Activated CD4-positive, alpha-beta T cell treated with anti-CD3 and anti-CD28 coated beads for 36 hours (primary cell): ENCODE measurements at regions not wholly inside any gene's neighbourhood (a gene's known extent, or its start where the extent isn't known, plus 50 kb on each side); places are given as distances from the start of the nearest gene placed in this dataset.

ENCODE experiments used
- ATAC-seq: fragments of 200-7000 bp; cut with Tn5 transposase; one replicate; pipeline ENCODE4 v1.10.0; 2021; ENCODE audit warnings: mild to moderate bottlenecking, moderate library complexity
- CTCF ChIA-PET: fragments of 350-600 bp; sonication (Branson Sonifier 250); formaldehyde crosslinking; loops from one replicate; lab custom pipeline; 2021; ENCODE audit warnings: antibody characterized with exemption; lab: Charles Lee
- POLR2A ChIA-PET: fragments of 350-600 bp; sonication (Branson Sonifier 250); formaldehyde crosslinking; loops from one replicate; lab custom pipeline; 2021; ENCODE audit warnings: antibody characterized with exemption, inconsistent platforms; lab: Charles Lee
- DNase-seq: peaks from one replicate; pipeline ENCODE4 v3.0.0-alpha.2; 2020
- H3K27ac Mint-ChIP-seq: one replicate; pipeline ENCODE4 v1.8.0; 2021; ENCODE audit warnings: mixed read lengths
- H3K27me3 Mint-ChIP-seq: one replicate; pipeline ENCODE4 v1.8.0; 2021; ENCODE audit warnings: mixed read lengths
- H3K36me3 Mint-ChIP-seq: one replicate; pipeline ENCODE4 v1.8.0; 2021; ENCODE audit warnings: low read depth, mixed read lengths
- H3K4me1 Mint-ChIP-seq: one replicate; pipeline ENCODE4 v1.8.0; 2021; ENCODE audit warnings: mixed read lengths
- H3K4me3 Mint-ChIP-seq: one replicate; pipeline ENCODE4 v1.8.0; 2021; ENCODE audit warnings: mild to moderate bottlenecking, moderate library complexity, mixed read lengths
- H3K9me3 Mint-ChIP-seq: one replicate; pipeline ENCODE4 v1.8.0; 2021; ENCODE audit warnings: low read depth, mixed read lengths
- intact Hi-C, 2 experiments: fragments of 100-400 bp; cut with DNase I in 1 of 2; cut with micrococcal nuclease in 1 of 2; formaldehyde crosslinking; loops; one replicate each; pipeline versions ENCODE4 v1.14.2 to v1.15.1; 2022 to 2024; cut with DNase I, micrococcal nuclease

GRCh38 chr2:57444752-57445430 is 601.7 kb upstream of the VRK2 start:
- H3K9me3 Mint-ChIP-seq: peaks cover 2% of the 10 kb centered on the region
- POLR2A ChIA-PET: no interaction called here
- no peak for ATAC-seq
- no peaks in the 10 kb centered on the region for H3K27me3 Mint-ChIP-seq
- intact Hi-C loops: no loop called here
- CTCF ChIA-PET: no interaction called here
- H3K36me3 Mint-ChIP-seq: no peaks in the 10 kb centered on the region
- no peak overlapping the region for H3K27ac Mint-ChIP-seq
- no peaks in the 10 kb centered on the region for H3K4me1 Mint-ChIP-seq
- H3K4me3 Mint-ChIP-seq: no peak overlapping the region
- DNase-seq: no peak

GRCh38 chr2:57448816-57449215 is 597.8 kb upstream of the VRK2 start:
- no peak overlapping the region for H3K4me3 Mint-ChIP-seq
- no peaks in the 10 kb centered on the region for H3K4me1 Mint-ChIP-seq
- ATAC-seq (no peak), DNase-seq (no peak)
- ChIA-PET POLR2A (no interaction called here), CTCF (interaction anchor here (0.7 kb wide), 1 partner anchor 546 kb away, joined by 3 read pairs; no protein-coding TSS in a partner anchor)
- intact Hi-C loops: no loop called here
- peaks cover 2% of the 10 kb centered on the region for H3K9me3 Mint-ChIP-seq
- no peaks in the 10 kb centered on the region for H3K36me3 Mint-ChIP-seq
- no peaks in the 10 kb centered on the region for H3K27me3 Mint-ChIP-seq
- H3K27ac Mint-ChIP-seq: no peak overlapping the region

GRCh38 chr2:57450170-57450569 is 596.4 kb upstream of the VRK2 start:
- peak; percentile 77 for ATAC-seq
- Mint-ChIP-seq H3K9me3 (peaks cover under 1% of the 10 kb centered on the region), H3K4me1 (no peaks in the 10 kb centered on the region), H3K27me3 (no peaks in the 10 kb centered on the region), H3K36me3 (no peaks in the 10 kb centered on the region), H3K4me3 (no peak overlapping the region), H3K27ac (no peak overlapping the region)
- CTCF ChIA-PET: no interaction called here
- DNase-seq: peak; percentile 15
- intact Hi-C loops: no loop called here
- POLR2A ChIA-PET: no interaction called here

GRCh38 chr2:57452634-57453033 is 594.0 kb upstream of the VRK2 start:
- no peak overlapping the region for H3K4me3 Mint-ChIP-seq
- H3K27ac Mint-ChIP-seq: no peak overlapping the region
- ATAC-seq (no peak), DNase-seq (no peak)
- POLR2A ChIA-PET: no interaction called here
- intact Hi-C loops: no loop called here
- no peaks in the 10 kb centered on the region for H3K4me1 Mint-ChIP-seq
- H3K9me3 Mint-ChIP-seq: peaks cover 2% of the 10 kb centered on the region
- CTCF ChIA-PET: interaction anchor here (0.7 kb wide), 1 partner anchor 1434 kb away, joined by 3 read pairs; no protein-coding TSS in a partner anchor
- H3K27me3 Mint-ChIP-seq: no peaks in the 10 kb centered on the region
- H3K36me3 Mint-ChIP-seq: no peaks in the 10 kb centered on the region

GRCh38 chr2:57453945-57454344 is 592.7 kb upstream of the VRK2 start:
- H3K27ac Mint-ChIP-seq: no peak overlapping the region
- no peaks in the 10 kb centered on the region for H3K27me3 Mint-ChIP-seq
- POLR2A ChIA-PET: no interaction called here
- no peaks in the 10 kb centered on the region for H3K36me3 Mint-ChIP-seq
- intact Hi-C loops: no loop called here
- no peak overlapping the region for H3K4me3 Mint-ChIP-seq
- DNase-seq: no peak
- no peak for ATAC-seq
- no peaks in the 10 kb centered on the region for H3K4me1 Mint-ChIP-seq
- peaks cover 3% of the 10 kb centered on the region for H3K9me3 Mint-ChIP-seq
- CTCF ChIA-PET: no interaction called here

GRCh38 chr2:57460396-57461276 is 586.0 kb upstream of the VRK2 start:
- intact Hi-C loops: no loop called here
- ChIA-PET POLR2A (no interaction called here), CTCF (no interaction called here)
- Mint-ChIP-seq H3K27me3 (no peaks in the 10 kb centered on the region), H3K9me3 (peaks cover 5% of the 10 kb centered on the region), H3K27ac (no peak overlapping the region), H3K4me1 (no peaks in the 10 kb centered on the region), H3K36me3 (no peaks in the 10 kb centered on the region), H3K4me3 (no peak overlapping the region)
- no peak for ATAC-seq
- DNase-seq: no peak

GRCh38 chr2:57461624-57462023 is 585.0 kb upstream of the VRK2 start:
- intact Hi-C loops: no loop called here
- no peak overlapping the region for H3K4me3 Mint-ChIP-seq
- no peak overlapping the region for H3K27ac Mint-ChIP-seq
- H3K9me3 Mint-ChIP-seq: peaks cover 5% of the 10 kb centered on the region
- DNase-seq (no peak), ATAC-seq (no peak)
- no peaks in the 10 kb centered on the region for H3K27me3 Mint-ChIP-seq
- CTCF ChIA-PET: interaction anchor here (0.6 kb wide), 1 partner anchor 1091 kb away, joined by 3 read pairs; no protein-coding TSS in a partner anchor
- POLR2A ChIA-PET: no interaction called here
- no peaks in the 10 kb centered on the region for H3K36me3 Mint-ChIP-seq
- no peaks in the 10 kb centered on the region for H3K4me1 Mint-ChIP-seq

GRCh38 chr2:57465067-57465466 is 581.5 kb upstream of the VRK2 start:
- ChIA-PET POLR2A (no interaction called here), CTCF (no interaction called here)
- no peaks in the 10 kb centered on the region for H3K27me3 Mint-ChIP-seq
- no peak overlapping the region for H3K4me3 Mint-ChIP-seq
- no peaks in the 10 kb centered on the region for H3K36me3 Mint-ChIP-seq
- peaks cover 2% of the 10 kb centered on the region for H3K9me3 Mint-ChIP-seq
- H3K4me1 Mint-ChIP-seq: no peaks in the 10 kb centered on the region
- ATAC-seq (no peak), DNase-seq (no peak)
- intact Hi-C loops: no loop called here
- H3K27ac Mint-ChIP-seq: no peak overlapping the region

- ChIA-PET POLR2A (no interaction called here), CTCF (no interaction called here)
- Mint-ChIP-seq H3K4me1 (no peaks in the 10 kb centered on the region), H3K9me3 (peaks cover 2% of the 10 kb centered on the region), H3K27ac (no peak overlapping the region), H3K36me3 (no peaks in the 10 kb centered on the region), H3K27me3 (no peaks in the 10 kb centered on the region), H3K4me3 (no peak overlapping the region)
- ATAC-seq (no peak), DNase-seq (no peak)
- intact Hi-C loops: no loop called here
Measured at GRCh38 chr2:57465967-57466366, 580.6 kb upstream of the VRK2 start.

- DNase-seq (no peak), ATAC-seq (no peak)
- ChIA-PET CTCF (no interaction called here), POLR2A (no interaction called here)
- Mint-ChIP-seq H3K4me1 (no peaks in the 10 kb centered on the region), H3K27me3 (no peaks in the 10 kb centered on the region), H3K36me3 (no peaks in the 10 kb centered on the region), H3K27ac (no peak overlapping the region), H3K9me3 (no peaks in the 10 kb centered on the region), H3K4me3 (no peak overlapping the region)
- intact Hi-C loops: no loop called here
Measured at GRCh38 chr2:57475391-57475790, 571.2 kb upstream of the VRK2 start.

GRCh38 chr2:57479981-57480380 is 566.6 kb upstream of the VRK2 start:
- Mint-ChIP-seq H3K4me1 (no peaks in the 10 kb centered on the region), H3K27me3 (no peaks in the 10 kb centered on the region), H3K4me3 (no peak overlapping the region), H3K9me3 (no peaks in the 10 kb centered on the region), H3K36me3 (no peaks in the 10 kb centered on the region), H3K27ac (no peak overlapping the region)
- DNase-seq (no peak), ATAC-seq (no peak)
- CTCF ChIA-PET: interaction anchor here (1.3 kb wide), 1 partner anchor 9 kb away, joined by 4 read pairs; no protein-coding TSS in a partner anchor
- intact Hi-C loops: no loop called here
- POLR2A ChIA-PET: no interaction called here

- POLR2A ChIA-PET: no interaction called here
Measured at GRCh38 chr2:57488061-57488460, 558.5 kb upstream of the VRK2 start.

More at GRCh38 chr2:57488061-57488460, 558.5 kb upstream of the VRK2 start:
- Mint-ChIP-seq H3K4me1 (no peaks in the 10 kb centered on the region), H3K27me3 (no peaks in the 10 kb centered on the region), H3K9me3 (no peaks in the 10 kb centered on the region), H3K4me3 (no peak overlapping the region), H3K27ac (no peak overlapping the region), H3K36me3 (no peaks in the 10 kb centered on the region)
- CTCF ChIA-PET: no interaction called here
- ATAC-seq: no peak
- DNase-seq: no peak
- intact Hi-C loops: no loop called here
